ENCODE measurements at regions not wholly inside any gene's neighbourhood (a gene's known extent, or its start where the extent isn't known, plus 50 kb on each side); places are given as distances from the start of the nearest gene placed in this dataset.

GRCh38 chr5:52672459-52672858 is 115.3 kb upstream of the ITGA1 start:
- TF ChIP-seq CTCF (IDR thresholded peaks at IDR 0.05; ENCODE audit: low read length) (no peak), EZH2phosphoT487 (IDR thresholded peaks at IDR 0.05; ENCODE audit: low read length) (no peak)
